HCT116 (cell line): ENCODE measurements at regions not wholly inside any gene's neighbourhood (a gene's known extent, or its start where the extent isn't known, plus 50 kb on each side); places are given as distances from the start of the nearest gene placed in this dataset.

Experiments
- ATAC-seq: fragments of 200-7000 bp; cut with Tn5 transposase; 2 replicates; pipeline ENCODE4 v1.9.1; 2020; ENCODE audit warnings: mild to moderate bottlenecking, moderate library complexity
- BruUV-seq: library from RNA; stranded (reverse); fragments of 400-500 nt; replicated peaks from 2 replicates; lab custom pipeline; 2021; lab: Mats Ljungman, UMichigan
- CTCF ChIA-PET: fragments of 300-600 bp; sonication (Branson Sonifier 250); formaldehyde crosslinking; loops from one replicate; lab custom pipeline; 2021; ENCODE audit warnings: antibody characterized with exemption; lab: Charles Lee
- POLR2A ChIA-PET: fragments of 300-600, 350-600 bp; sonication (Branson Sonifier 250); formaldehyde crosslinking; loops from one replicate; lab custom pipeline; 2021; ENCODE audit warnings: antibody characterized with exemption; lab: Charles Lee
- RAD21 ChIA-PET, 2 experiments: fragments of 300-600 bp; sonication (Branson Sonifier 250); formaldehyde crosslinking; loops; one replicate each; lab custom pipeline; 2023; ENCODE audit warnings: low total read pairs in 2 of 2; ENCODE audit not compliant: uncharacterized antibody in 2 of 2, unreplicated experiment in 2 of 2, low non-redundant PET in 1 of 2; lab: Charles Lee
- DNase-seq: peaks from one replicate; pipeline ENCODE4 v3.0.0-alpha.2; 2010; ENCODE audit warnings: low read depth, low spot score
- H2AFZ ChIP-seq: fragments of 200-600 bp; shearing (Covaris generic), sonication (generic); 2 replicates; pipeline ENCODE4 v1.6.1; 2017; ENCODE audit warnings: low read depth, mixed run types, mixed read lengths, antibody characterized with exemption, low read length; ENCODE audit not compliant: poor library complexity, severe bottlenecking
- H3K27ac ChIP-seq: 2 replicates; pipeline ENCODE4 v1.5.1; 2012; ENCODE audit warnings: low read depth, low read length
- H3K27me3 ChIP-seq: fragments of 200-600 bp; sonication (generic); 2 replicates; pipeline ENCODE4 v1.6.1; 2016; ENCODE audit warnings: mixed run types, low read length, mixed read lengths; ENCODE audit not compliant: insufficient read depth
- H3K36me3 ChIP-seq, 2 experiments: fragments of 200-500 bp in 1 of 2; fragments of 200-600 bp in 1 of 2; sonication (Bioruptor generic) in 1 of 2; sonication (generic) in 1 of 2; 2 replicates each; pipeline versions ENCODE4 v1.5.1 to v1.6.1; 2014 to 2016; ENCODE audit warnings: low read length in 2 of 2, inconsistent platforms in 1 of 2, mixed read lengths in 1 of 2, mixed run types in 1 of 2; ENCODE audit not compliant: insufficient read depth in 2 of 2, control insufficient read depth in 1 of 2
- H3K4me1 ChIP-seq, 2 experiments: fragments of 200-600 bp in 1 of 2; sonication (generic) in 1 of 2; 2 replicates each; pipeline versions ENCODE4 v1.5.1 to v1.6.1; 2012 to 2017; ENCODE audit warnings: low read length in 2 of 2, inconsistent platforms in 1 of 2, mild to moderate bottlenecking in 1 of 2, mixed read lengths in 1 of 2, mixed run types in 1 of 2, moderate library complexity in 1 of 2; ENCODE audit not compliant: insufficient read depth in 2 of 2, control insufficient read depth in 1 of 2
- H3K4me2 ChIP-seq: fragments of 200-600 bp; sonication (generic); 2 replicates; pipeline ENCODE4 v1.6.1; 2017; ENCODE audit warnings: mixed run types, low read length, mixed read lengths
- H3K4me3 ChIP-seq, 2 experiments: fragments of 200-600 bp in 1 of 2; sonication (generic) in 1 of 2; replicated peaks in 1 of 2; 2 replicates each; pipeline ENCODE4 v1.5.1; 2011 to 2016; ENCODE audit warnings: low read length in 2 of 2, control low read depth in 1 of 2, low read depth in 1 of 2, mild to moderate bottlenecking in 1 of 2, mixed read lengths in 1 of 2, mixed run types in 1 of 2
- H3K79me2 ChIP-seq: fragments of 200-600 bp; sonication (generic); 2 replicates; pipeline ENCODE4 v1.6.1; 2017; ENCODE audit warnings: mild to moderate bottlenecking, mixed run types, low read length, moderate library complexity, mixed read lengths; ENCODE audit not compliant: insufficient read depth
- H3K9ac ChIP-seq: fragments of 200-600 bp; sonication (generic); 2 replicates; pipeline ENCODE4 v1.6.1; 2016; ENCODE audit warnings: low read length, mixed read lengths
- H3K9me2 ChIP-seq: fragments of 200-600 bp; sonication (generic), shearing (Covaris generic); 2 replicates; pipeline ENCODE4 v1.6.1; 2017; ENCODE audit warnings: mixed run types, mild to moderate bottlenecking, moderate library complexity; ENCODE audit not compliant: insufficient read depth
- H3K9me3 ChIP-seq, 2 experiments: fragments of 200-500 bp in 1 of 2; fragments of 200-600 bp in 1 of 2; sonication (Bioruptor generic) in 1 of 2; sonication (generic) in 1 of 2; 2 replicates each; pipeline ENCODE4 v1.6.1; 2014 to 2017; ENCODE audit warnings: low read length in 2 of 2, mixed read lengths in 2 of 2, inconsistent platforms in 1 of 2, low read depth in 1 of 2, mild to moderate bottlenecking in 1 of 2, mixed run types in 1 of 2, moderate library complexity in 1 of 2; ENCODE audit not compliant: control insufficient read depth in 1 of 2, insufficient read depth in 1 of 2
- H4K20me1 ChIP-seq: fragments of 200-600 bp; sonication (generic), shearing (Covaris generic); 2 replicates; pipeline ENCODE4 v1.6.1; 2017; ENCODE audit warnings: mixed run types, mild to moderate bottlenecking, moderate library complexity; ENCODE audit not compliant: insufficient read depth
- CBX3 ChIP-seq: IDR thresholded peaks from 2 replicates; pipeline ENCODE4 v1.6.1; 2012; ENCODE audit warnings: low read depth
- CEBPB ChIP-seq: IDR thresholded peaks from 2 replicates; pipeline ENCODE4 v1.6.1; 2012; ENCODE audit warnings: low read depth
- EGR1 ChIP-seq: IDR thresholded peaks from 2 replicates; pipeline ENCODE4 v1.6.1; 2012; ENCODE audit warnings: low read depth
- ELF1 ChIP-seq: IDR thresholded peaks from 2 replicates; pipeline ENCODE4 v1.6.1; 2012; ENCODE audit warnings: low read depth, borderline replicate concordance
- EZH2 ChIP-seq: fragments of 200-600 bp; sonication (generic); IDR thresholded peaks from 2 replicates; pipeline ENCODE4 v1.6.1; 2017; ENCODE audit warnings: antibody characterized with exemption, mixed run types
- EZH2phosphoT487 ChIP-seq: fragments of 200-600 bp; IDR thresholded peaks from 2 replicates; pipeline ENCODE4 v1.6.1; 2018; ENCODE audit warnings: antibody characterized with exemption, borderline replicate concordance
- FOSL1 ChIP-seq: IDR thresholded peaks from 2 replicates; pipeline ENCODE4 v1.6.1; 2012; ENCODE audit warnings: low read depth
- POLR2A ChIP-seq: IDR thresholded peaks from 2 replicates; pipeline ENCODE4 v1.7.0; 2011; ENCODE audit warnings: borderline replicate concordance; ENCODE audit not compliant: insufficient read depth, insufficient read length; ENCODE audit errors: extremely low read depth
- REST ChIP-seq: IDR thresholded peaks from 2 replicates; pipeline ENCODE4 v1.6.1; 2012; ENCODE audit warnings: low read depth
- SIN3A ChIP-seq: IDR thresholded peaks from 2 replicates; pipeline ENCODE4 v1.6.1; 2012; ENCODE audit warnings: low read depth
- SP1 ChIP-seq: IDR thresholded peaks from 2 replicates; pipeline ENCODE4 v1.6.1; 2012; ENCODE audit warnings: low read depth
- SRF ChIP-seq: IDR thresholded peaks from 2 replicates; pipeline ENCODE4 v1.6.1; 2012; ENCODE audit warnings: low read depth
- TCF7L2 ChIP-seq: IDR thresholded peaks from 2 replicates; pipeline ENCODE4 v1.7.0; 2011; ENCODE audit warnings: borderline replicate concordance, inconsistent platforms; ENCODE audit not compliant: insufficient read depth, insufficient read length; ENCODE audit errors: extremely low read depth
- YY1 ChIP-seq: IDR thresholded peaks from 2 replicates; pipeline ENCODE4 v1.6.1; 2011; ENCODE audit warnings: low read length, low read depth, moderate library complexity, mild to moderate bottlenecking; ENCODE audit not compliant: insufficient replicate concordance; ENCODE audit errors: extremely low read depth
- ZFX ChIP-seq: fragments of 450-650 bp; IDR thresholded peaks from 2 replicates; pipeline ENCODE4 v1.6.1; 2017
- intact Hi-C: fragments of 100-400 bp; cut with micrococcal nuclease; formaldehyde crosslinking; loops from 2 replicates; pipeline ENCODE4 v1.10.0; 2022
- TF ChIP-seq, protein P1 (sequence below): IDR thresholded peaks from 2 replicates; pipeline ENCODE4 v1.6.1; 2011; ENCODE audit warnings: mild to moderate bottlenecking, low read length, moderate library complexity; ENCODE audit not compliant: insufficient replicate concordance; ENCODE audit errors: extremely low read depth
- TF ChIP-seq, protein P2 (sequence below), 3 experiments: fragments of 200-600 bp in 1 of 3; sonication (generic) in 1 of 3; IDR thresholded peaks in 2 of 3; conservative IDR thresholded peaks in 1 of 3; 2 replicates each; pipeline ENCODE4 v1.5.1; 2012 to 2017; ENCODE audit warnings: low read depth in 2 of 3, low read length in 2 of 3, antibody characterized with exemption in 1 of 3, borderline replicate concordance in 1 of 3, control low read depth in 1 of 3, mild to moderate bottlenecking in 1 of 3, mixed read lengths in 1 of 3, mixed run types in 1 of 3, moderate library complexity in 1 of 3; ENCODE audit not compliant: insufficient read depth in 1 of 3

- Histone ChIP-seq H3K27ac (no peak overlapping the region), H3K36me3 (no peaks in the 10 kb centered on the region), H3K9me2 (no peaks in the 10 kb centered on the region), H3K4me1 (peaks cover 0 to 3% of the 10 kb centered on the region in 2 experiments; a peak in 1 of 4 replicates), H3K9ac (no peak overlapping the region), H3K27me3 (no peaks in the 10 kb centered on the region), H2AFZ (no peak overlapping the region), H3K9me3 (no peaks in the 10 kb centered on the region), H3K4me2 (no peak overlapping the region), H3K79me2 (no peaks in the 10 kb centered on the region)
- ATAC-seq (no peak), DNase-seq (no peak)
- intact Hi-C loops: loop anchor here (10.0 kb wide), 2 partner anchors 381 to 959 kb away; no protein-coding TSS in a partner anchor
- BruUV-seq: no TSS peak
- TF ChIP-seq EGR1 (no peak), SRF (no peak), FOSL1 (no peak), CBX3 (no peak), YY1 (no peak), CEBPB (no peak), TCF7L2 (no peak), POLR2A (no peak), ELF1 (no peak), REST (no peak), EZH2phosphoT487 (no peak), ZFX (no peak), SP1 (no peak), EZH2 (no peak), SIN3A (no peak)
- TF ChIP-seq, protein P1, sequence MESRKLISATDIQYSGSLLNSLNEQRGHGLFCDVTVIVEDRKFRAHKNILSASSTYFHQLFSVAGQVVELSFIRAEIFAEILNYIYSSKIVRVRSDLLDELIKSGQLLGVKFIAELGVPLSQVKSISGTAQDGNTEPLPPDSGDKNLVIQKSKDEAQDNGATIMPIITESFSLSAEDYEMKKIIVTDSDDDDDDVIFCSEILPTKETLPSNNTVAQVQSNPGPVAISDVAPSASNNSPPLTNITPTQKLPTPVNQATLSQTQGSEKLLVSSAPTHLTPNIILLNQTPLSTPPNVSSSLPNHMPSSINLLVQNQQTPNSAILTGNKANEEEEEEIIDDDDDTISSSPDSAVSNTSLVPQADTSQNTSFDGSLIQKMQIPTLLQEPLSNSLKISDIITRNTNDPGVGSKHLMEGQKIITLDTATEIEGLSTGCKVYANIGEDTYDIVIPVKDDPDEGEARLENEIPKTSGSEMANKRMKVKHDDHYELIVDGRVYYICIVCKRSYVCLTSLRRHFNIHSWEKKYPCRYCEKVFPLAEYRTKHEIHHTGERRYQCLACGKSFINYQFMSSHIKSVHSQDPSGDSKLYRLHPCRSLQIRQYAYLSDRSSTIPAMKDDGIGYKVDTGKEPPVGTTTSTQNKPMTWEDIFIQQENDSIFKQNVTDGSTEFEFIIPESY: no peak
- TF ChIP-seq, protein P2, sequence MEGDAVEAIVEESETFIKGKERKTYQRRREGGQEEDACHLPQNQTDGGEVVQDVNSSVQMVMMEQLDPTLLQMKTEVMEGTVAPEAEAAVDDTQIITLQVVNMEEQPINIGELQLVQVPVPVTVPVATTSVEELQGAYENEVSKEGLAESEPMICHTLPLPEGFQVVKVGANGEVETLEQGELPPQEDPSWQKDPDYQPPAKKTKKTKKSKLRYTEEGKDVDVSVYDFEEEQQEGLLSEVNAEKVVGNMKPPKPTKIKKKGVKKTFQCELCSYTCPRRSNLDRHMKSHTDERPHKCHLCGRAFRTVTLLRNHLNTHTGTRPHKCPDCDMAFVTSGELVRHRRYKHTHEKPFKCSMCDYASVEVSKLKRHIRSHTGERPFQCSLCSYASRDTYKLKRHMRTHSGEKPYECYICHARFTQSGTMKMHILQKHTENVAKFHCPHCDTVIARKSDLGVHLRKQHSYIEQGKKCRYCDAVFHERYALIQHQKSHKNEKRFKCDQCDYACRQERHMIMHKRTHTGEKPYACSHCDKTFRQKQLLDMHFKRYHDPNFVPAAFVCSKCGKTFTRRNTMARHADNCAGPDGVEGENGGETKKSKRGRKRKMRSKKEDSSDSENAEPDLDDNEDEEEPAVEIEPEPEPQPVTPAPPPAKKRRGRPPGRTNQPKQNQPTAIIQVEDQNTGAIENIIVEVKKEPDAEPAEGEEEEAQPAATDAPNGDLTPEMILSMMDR (IDR thresholded peaks at IDR 0.05 in 2 of 3, conservative IDR thresholded peaks at IDR 0.05 in 1 of 3; ENCODE audit: borderline replicate concordance in 1 of 3, insufficient read depth in 1 of 3, low read depth in 2 of 3, low read length in 2 of 3): no peak
- TF ChIP-seq, all 23 proteins: peak for 0
- POLR2A ChIA-PET: no interaction called here
- Histone ChIP-seq H4K20me1 (no peaks in the 10 kb centered on the region), H3K4me3 (no peak overlapping the region)
- RAD21 ChIA-PET: no interaction called here
- CTCF ChIA-PET: no interaction called here
Measured at GRCh38 chr12:47303995-47304560, 224.3 kb upstream of the AMIGO2 start.
